Prostate gland (tissue), 2 donors: ENCODE measurements at regions not wholly inside any gene's neighbourhood (a gene's known extent, or its start where the extent isn't known, plus 50 kb on each side); places are given as distances from the start of the nearest gene placed in this dataset.

ENCODE experiments used
- CTCF ChIP-seq, 4 experiments: fragments of 200-600 bp in 2 of 4; fragments of 450-650 bp in 2 of 4; sonication (generic) in 2 of 4; IDR thresholded peaks; 1 replicate in 3 of 4; 2 replicates in 1 of 4; pipeline ENCODE4 v1.5.1; 2016 to 2019; ENCODE audit warnings: antibody characterized with exemption in 4 of 4, mild to moderate bottlenecking in 2 of 4, moderate library complexity in 2 of 4
- POLR2A ChIP-seq: fragments of 450-650 bp; IDR thresholded peaks from one replicate; pipeline ENCODE4 v1.6.1; 2016; ENCODE audit warnings: antibody characterized with exemption, mild to moderate bottlenecking
- POLR2AphosphoS5 ChIP-seq: sonication (generic); formaldehyde crosslinking; IDR thresholded peaks from one replicate; pipeline ENCODE4 v1.6.1; 2017; ENCODE audit warnings: antibody characterized with exemption

- TF ChIP-seq CTCF (IDR thresholded peaks at IDR 0.05) (no peak), POLR2A (no peak), POLR2AphosphoS5 (no peak)
Measured at GRCh38 chr6:131431718-131432117, 141.3 kb upstream of the ARG1 start.
